GM19397 (cell line): ENCODE measurements at regions not wholly inside any gene's neighbourhood (a gene's known extent, or its start where the extent isn't known, plus 50 kb on each side); places are given as distances from the start of the nearest gene placed in this dataset.
A peak's percentile ranks its signal among the peaks of the same experiment; 100 is the strongest.

Source experiments
- ATAC-seq: cut with Tn5 transposase; IDR thresholded peaks from one replicate; pipeline ENCODE4 v1.9.1; 2021; ENCODE audit warnings: mild to moderate bottlenecking, moderate library complexity; ENCODE audit not compliant: unreplicated experiment

DNA sequence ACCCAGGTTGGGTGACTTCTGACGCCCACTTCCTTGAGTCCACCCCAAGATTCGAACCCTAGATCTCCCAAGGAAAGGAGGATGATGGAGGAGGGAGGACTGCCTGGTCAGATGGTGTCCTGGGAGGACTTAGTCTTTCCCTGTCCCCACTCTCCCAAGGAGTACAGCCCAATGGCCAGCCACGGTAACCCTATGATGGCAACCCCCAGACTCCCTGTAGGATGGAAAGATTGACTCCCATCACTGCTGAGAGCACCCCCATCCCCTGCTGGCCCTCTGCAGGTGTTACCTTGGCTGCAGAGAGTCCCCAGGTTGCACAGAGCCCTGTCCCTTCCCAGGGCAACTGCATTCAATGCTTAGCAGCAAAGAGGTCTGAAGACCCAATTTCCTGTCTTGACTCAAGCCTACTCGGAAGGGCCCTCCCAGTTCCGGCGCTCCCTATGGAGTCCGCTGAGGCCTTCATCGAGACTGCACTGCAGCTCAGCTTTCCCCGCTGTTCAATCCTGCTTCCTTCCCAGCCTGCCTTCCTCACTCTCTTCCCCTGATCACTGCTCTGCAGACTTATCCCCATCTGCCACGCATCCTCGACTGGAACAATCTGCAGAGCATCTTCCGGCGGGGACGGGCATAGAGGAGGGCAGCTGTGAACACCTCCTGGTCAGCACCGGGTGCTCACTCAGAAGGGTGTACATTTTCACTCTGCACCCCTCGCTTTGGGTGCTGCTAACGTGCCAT, 50.8 kb upstream of the OCM2 start:
- ATAC-seq: no peak

DNA sequence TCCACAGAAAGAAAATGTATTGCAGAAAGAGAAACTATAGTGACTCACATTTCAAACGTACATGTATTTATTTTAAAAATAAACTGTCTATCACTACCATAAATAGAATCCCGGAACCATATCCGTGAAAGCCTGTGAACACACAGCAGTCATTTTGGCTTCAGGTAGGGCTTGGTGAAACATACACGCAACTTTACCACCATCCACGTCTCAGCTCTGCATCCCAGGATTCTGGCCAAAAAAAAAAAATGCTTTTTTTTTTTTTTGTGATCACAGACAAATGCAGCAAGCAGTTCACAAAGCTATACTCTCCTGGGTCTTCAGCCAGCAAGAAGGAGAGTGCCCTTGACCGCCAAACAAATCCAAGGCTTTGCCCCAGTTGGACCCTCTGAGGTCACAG, 56.8 kb upstream of the OCM2 start:
- no peak for ATAC-seq

DNA sequence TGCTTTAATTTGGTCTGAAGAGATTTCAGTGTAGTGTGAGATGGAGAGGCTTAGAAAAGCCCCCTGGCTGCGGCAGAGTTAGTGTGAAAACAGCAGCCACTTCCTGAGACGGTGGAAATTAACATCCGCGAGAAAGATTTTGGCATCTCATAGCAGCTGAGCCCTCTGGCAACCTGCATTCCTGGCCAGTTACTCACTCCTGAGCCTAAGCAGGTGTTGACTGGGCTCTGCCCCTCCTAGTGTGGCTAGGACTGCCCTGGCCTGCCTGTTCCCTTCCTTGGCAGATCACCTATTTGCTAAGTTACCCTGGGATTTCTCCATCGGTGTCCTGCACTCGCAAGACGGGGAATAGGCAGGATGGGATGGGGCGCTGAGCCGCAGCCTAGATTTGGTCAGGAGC, 57.6 kb upstream of the LMTK2 start:
- no peak for ATAC-seq

DNA sequence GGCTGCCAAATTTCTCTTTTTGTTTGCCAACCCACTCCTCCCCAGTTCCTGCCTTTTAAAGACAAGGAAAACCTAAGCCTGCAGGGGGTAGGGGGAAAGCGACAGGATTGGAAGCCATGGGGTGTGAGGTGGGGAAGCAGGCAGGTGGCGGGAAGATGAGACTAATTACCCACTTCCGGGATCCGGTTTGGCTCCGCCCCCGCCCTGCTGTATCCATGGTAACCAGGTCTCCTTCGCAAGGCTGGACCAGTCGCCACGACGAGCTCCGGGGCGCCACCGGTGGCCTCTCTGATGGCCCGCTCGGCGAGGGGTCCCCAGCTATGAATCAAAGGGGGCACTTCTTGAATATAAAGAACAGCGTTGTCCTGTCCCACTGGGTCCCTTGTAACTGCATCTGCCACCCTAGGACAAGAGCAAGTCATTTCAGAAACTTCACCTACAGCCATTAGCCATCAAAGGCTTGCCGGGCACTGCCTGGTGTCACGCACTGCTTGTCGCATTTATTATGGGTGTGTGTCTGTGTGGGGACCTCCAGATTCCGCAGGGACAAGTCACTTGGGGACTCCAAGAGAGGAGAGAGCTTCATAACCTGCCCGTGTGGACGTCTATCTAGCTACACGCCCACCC, 55.4 kb upstream of the LMTK2 start:
- ATAC-seq: peak; percentile 50

DNA sequence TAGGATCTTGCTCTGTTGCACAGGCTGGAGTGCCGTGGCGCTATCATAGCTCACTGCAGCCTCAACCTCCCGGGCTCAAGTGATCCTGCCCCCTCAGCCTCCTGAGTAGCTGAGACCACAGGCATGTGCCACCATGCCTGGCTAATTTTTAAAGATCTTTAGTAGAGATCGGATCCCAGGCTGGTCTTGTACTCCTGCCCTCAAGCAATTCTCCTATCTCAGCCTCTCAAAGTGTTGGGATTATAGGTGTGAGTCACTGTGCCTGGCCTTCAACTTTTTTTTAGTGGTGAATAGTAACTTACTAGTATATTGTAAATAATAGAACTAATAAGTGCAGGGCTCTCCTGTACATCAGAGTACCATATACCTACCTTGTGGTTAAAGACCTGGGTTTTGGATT, 52.1 kb upstream of the LMTK2 start:
- no peak for ATAC-seq

DNA sequence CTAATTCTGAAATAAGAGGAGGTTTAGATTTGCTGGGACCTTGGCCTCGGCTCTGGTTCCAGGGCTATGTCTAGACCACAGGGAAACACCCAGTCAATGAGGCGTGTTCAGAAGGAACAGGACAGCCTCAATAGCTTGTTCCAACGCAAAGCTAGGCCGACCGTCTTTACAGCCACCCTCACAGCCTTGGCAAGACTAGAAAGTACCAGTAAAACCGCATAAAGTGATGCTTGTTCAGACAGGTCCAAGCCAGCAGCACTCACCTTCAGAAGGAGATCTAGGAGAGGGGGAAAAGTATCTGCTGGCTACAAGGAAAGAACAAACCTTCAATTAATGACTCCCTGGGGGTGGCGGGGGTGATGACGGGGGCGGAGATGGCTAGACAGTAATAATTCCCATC, 50.1 kb upstream of the LMTK2 start:
- ATAC-seq: no peak
